K562 (cell line): ENCODE measurements at regions not wholly inside any gene's neighbourhood (a gene's known extent, or its start where the extent isn't known, plus 50 kb on each side); places are given as distances from the start of the nearest gene placed in this dataset.

ENCODE experiments used
- ATAC-seq: fragments of 200-7000 bp; cut with Tn5 transposase; 3 replicates; pipeline ENCODE4 v1.9.1; 2020; ENCODE audit warnings: moderate library complexity
- BruUV-seq: library from RNA; stranded (reverse); fragments of 400-500 nt; replicated peaks from 2 replicates; lab custom pipeline; 2021; lab: Mats Ljungman, UMichigan
- CTCF ChIA-PET: fragments of 300-600 bp; formaldehyde crosslinking; extraction: SDS; loops from one replicate; lab custom pipeline; 2021; ENCODE audit warnings: low intra/inter-chr PET ratio; lab: Yijun Ruan, JAX
- POLR2A ChIA-PET: fragments of 300-600, 350-650 bp; sonication (Branson Sonifier 250); formaldehyde crosslinking; extraction: SDS; loops from one replicate; lab custom pipeline; 2021; ENCODE audit warnings: antibody characterized with exemption, inconsistent platforms; lab: Yijun Ruan, JAX
- DNase-seq, 4 experiments: peaks; one replicate each; pipeline versions ENCODE4 v3.0.0 to v3.0.0-alpha.2; 2011 to 2018; ENCODE audit warnings: low spot score in 3 of 4, mixed read lengths in 3 of 4; ENCODE audit errors: extremely low read depth in 1 of 4
- FAIRE-seq: peaks from 2 replicates; lab custom pipeline; 2011; peaks lifted over from hg19 to GRCh38; lab: Jason Lieb, UNC
- H2AFZ ChIP-seq: 2 replicates; pipeline ENCODE4 v1.6.0; 2011; ENCODE audit warnings: low read depth, low read length, control low read depth, inconsistent platforms
- H3K27ac ChIP-seq: fragments of 200-600 bp; 3 replicates; pipeline ENCODE4 v1.8.0; 2011; ENCODE audit warnings: low read depth, mild to moderate bottlenecking, control low read depth, inconsistent platforms, low read length, moderate library complexity, mixed read lengths; ENCODE audit errors: extremely low read depth
- H3K27me3 ChIP-seq, 2 experiments: fragments of 300-600 bp in 1 of 2; 2 replicates in 1 of 2; 3 replicates in 1 of 2; pipeline versions ENCODE4 v1.6.0 to v1.8.0; 2011; ENCODE audit warnings: inconsistent platforms in 2 of 2, low read length in 2 of 2, mild to moderate bottlenecking in 1 of 2, mixed read lengths in 1 of 2, moderate library complexity in 1 of 2; ENCODE audit not compliant: control insufficient read depth in 2 of 2, insufficient read depth in 2 of 2
- H3K36me3 ChIP-seq: fragments of 300-600 bp; 3 replicates; pipeline ENCODE4 v1.8.0; 2011; ENCODE audit warnings: mild to moderate bottlenecking, low read length, inconsistent platforms; ENCODE audit not compliant: control insufficient read depth, insufficient read depth
- H3K4me1 ChIP-seq, 2 experiments: fragments of 200-600 bp in 1 of 2; replicated peaks in 1 of 2; 2 replicates in 1 of 2; 3 replicates in 1 of 2; pipeline versions ENCODE4 v1.5.1 to v1.8.0; 2011; ENCODE audit warnings: inconsistent platforms in 2 of 2, low read length in 2 of 2, mild to moderate bottlenecking in 1 of 2, mixed read lengths in 1 of 2, moderate library complexity in 1 of 2; ENCODE audit not compliant: control insufficient read depth in 2 of 2, insufficient read depth in 2 of 2
- H3K4me2 ChIP-seq: 2 replicates; pipeline ENCODE4 v1.6.1; 2011; ENCODE audit warnings: low read length, control low read depth, inconsistent platforms, mixed read lengths; ENCODE audit not compliant: insufficient read depth
- H3K4me3 ChIP-seq: fragments of 200-600 bp; sonication (generic), shearing (Covaris generic); 2 replicates; pipeline ENCODE4 v1.5.1; 2016; ENCODE audit warnings: control low read depth, inconsistent platforms
- H3K79me2 ChIP-seq: fragments of 200-600 bp; 3 replicates; pipeline ENCODE4 v1.8.0; 2011; ENCODE audit warnings: low read length, inconsistent platforms; ENCODE audit not compliant: control insufficient read depth, insufficient read depth
- H3K9ac ChIP-seq, 2 experiments: 2 replicates each; pipeline versions ENCODE4 v1.6.0 to v1.6.1; 2011; ENCODE audit warnings: low read depth in 2 of 2, low read length in 2 of 2, control low read depth in 1 of 2, inconsistent platforms in 1 of 2, mild to moderate bottlenecking in 1 of 2, mixed read lengths in 1 of 2; ENCODE audit not compliant: insufficient read depth in 1 of 2
- H3K9me1 ChIP-seq: one replicate; pipeline ENCODE4 v1.6.0; 2011; ENCODE audit warnings: inconsistent platforms, mild to moderate bottlenecking, low read length, moderate library complexity; ENCODE audit not compliant: control insufficient read depth, insufficient read depth
- H3K9me3 ChIP-seq: replicated peaks from 2 replicates; pipeline ENCODE4 v1.5.1; 2011; ENCODE audit warnings: low read depth, low read length, inconsistent platforms; ENCODE audit not compliant: control insufficient read depth, insufficient read depth
- H4K20me1 ChIP-seq: replicated peaks from 2 replicates; pipeline ENCODE4 v1.6.1; 2011; ENCODE audit warnings: low read length, inconsistent platforms, mixed read lengths; ENCODE audit not compliant: control insufficient read depth, insufficient read depth
- CCAR2 ChIP-seq: fragments of 200-400 bp; formaldehyde crosslinking; IDR thresholded peaks from 2 replicates; pipeline ENCODE4 v1.6.1; 2017; ENCODE audit warnings: mild to moderate bottlenecking, low read depth, low read length
- FOXA3 ChIP-seq, 2 experiments: fragments of 450-650 bp in 1 of 2; sonication (generic) in 1 of 2; formaldehyde crosslinking; IDR thresholded peaks in 1 of 2; conservative IDR thresholded peaks in 1 of 2; 2 replicates each; pipeline versions ENCODE4 v1.4.0 to v1.8.0; 2020 to 2022; ENCODE audit warnings: mild to moderate bottlenecking in 2 of 2, missing genetic modification reagents in 1 of 2
- HNRNPLL ChIP-seq: fragments of 200-400 bp; formaldehyde crosslinking; IDR thresholded peaks from 2 replicates; pipeline ENCODE4 v1.6.1; 2017; ENCODE audit warnings: low read length, low read depth, mild to moderate bottlenecking; ENCODE audit not compliant: poor library complexity, severe bottlenecking
- NFIC ChIP-seq: fragments of 450-650 bp; IDR thresholded peaks from 2 replicates; pipeline ENCODE4 v1.6.1; 2017; ENCODE audit warnings: mild to moderate bottlenecking, inconsistent platforms
- NFRKB ChIP-seq: fragments of 450-650 bp; IDR thresholded peaks from 2 replicates; pipeline ENCODE4 v1.6.1; 2016; ENCODE audit warnings: low read depth
- RBM22 ChIP-seq: fragments of 200-400 bp; formaldehyde crosslinking; IDR thresholded peaks from 2 replicates; pipeline ENCODE4 v1.6.1; 2018; ENCODE audit warnings: low read length, low read depth; ENCODE audit not compliant: poor library complexity, severe bottlenecking
- SOX6 ChIP-seq: fragments of 450-650 bp; IDR thresholded peaks from 2 replicates; pipeline ENCODE4 v1.6.1; 2014; ENCODE audit warnings: mild to moderate bottlenecking
- SREBF2 ChIP-seq: sonication (generic); formaldehyde crosslinking; IDR thresholded peaks from 2 replicates; pipeline ENCODE4 v1.4.0; 2020; ENCODE audit warnings: mild to moderate bottlenecking, missing genetic modification reagents
- ZNF143 ChIP-seq: sonication (generic); formaldehyde crosslinking; IDR thresholded peaks from 2 replicates; pipeline ENCODE4 v1.9.0; 2022; ENCODE audit warnings: mild to moderate bottlenecking, missing genetic modification reagents
- ZNF644 ChIP-seq: fragments of 200-800 bp; sonication (Bioruptor generic); IDR thresholded peaks from 2 replicates; pipeline ENCODE4 v1.6.1; 2016; ENCODE audit warnings: low read depth, missing genetic modification characterization, missing compliant biosample characterization
- WGBS: fragments of 100-300 bp; shearing (Covaris generic); methylation state at CpG from one replicate; pipeline ENCODE4 v1.1.6; 2016; ENCODE audit warnings: low coverage, mixed read lengths; ENCODE audit not compliant: insufficient coverage; ENCODE audit errors: missing lambda C conversion rate; 5-methylcytosine and 5-hydroxymethylcytosine counted together
- in situ Hi-C: fragments of 300-500 bp; cut with MboI; formaldehyde crosslinking; loops from 4 replicates; pipeline ENCODE4 v1.15.0; 2018; ENCODE audit warnings: inconsistent platforms, mixed read lengths
- intact Hi-C: fragments of 100-400 bp; cut with micrococcal nuclease; formaldehyde crosslinking; loops from 2 replicates; pipeline ENCODE4 v1.14.2; 2022
- TF ChIP-seq, protein P1 (sequence below): sonication (generic); formaldehyde crosslinking; IDR thresholded peaks from 2 replicates; pipeline ENCODE4 v1.8.1; 2023; ENCODE audit warnings: mild to moderate bottlenecking, missing genetic modification reagents

DNA sequence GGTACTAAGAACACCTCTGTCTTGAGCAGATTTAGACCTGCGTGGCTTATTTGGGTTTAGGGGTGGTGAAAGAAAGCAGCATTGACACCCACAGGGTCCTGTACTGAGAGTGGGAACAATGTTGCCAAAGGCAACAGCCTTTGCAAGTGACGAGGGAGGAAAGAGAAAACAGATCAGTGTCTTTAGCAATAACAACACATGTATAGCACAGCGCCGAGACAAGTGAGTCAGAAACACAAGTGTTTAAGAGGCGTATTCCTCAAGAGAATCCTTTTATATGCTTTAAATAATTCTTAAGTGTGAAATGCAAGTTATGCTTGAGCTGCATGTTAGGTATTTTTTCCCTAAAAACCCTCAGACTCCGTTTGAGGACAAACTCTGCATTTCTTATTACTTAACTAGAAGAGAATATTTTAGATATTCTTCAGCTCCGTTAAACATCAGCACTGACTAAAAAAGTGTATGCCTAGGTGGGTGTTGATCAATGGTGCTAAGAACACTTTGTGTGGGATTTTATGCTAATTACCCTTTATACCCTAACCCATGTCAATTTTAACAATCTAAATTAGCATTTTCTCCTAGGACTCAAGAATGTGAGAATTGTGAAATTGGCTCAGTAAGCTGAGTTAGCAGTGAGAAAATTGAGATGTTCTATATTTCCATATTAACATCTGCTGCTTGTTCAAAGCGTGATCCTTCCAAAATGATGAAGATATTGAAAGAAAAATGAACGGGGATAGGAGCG, 1095.4 kb upstream of the CELF2 start:
- no peak overlapping the region for H3K9ac ChIP-seq
- in situ Hi-C loops, result no loop called here
- CTCF ChIA-PET, result no interaction called here

More for the DNA sequence above, 1095.4 kb upstream of the CELF2 start:
- TF ChIP-seq, protein P1, sequence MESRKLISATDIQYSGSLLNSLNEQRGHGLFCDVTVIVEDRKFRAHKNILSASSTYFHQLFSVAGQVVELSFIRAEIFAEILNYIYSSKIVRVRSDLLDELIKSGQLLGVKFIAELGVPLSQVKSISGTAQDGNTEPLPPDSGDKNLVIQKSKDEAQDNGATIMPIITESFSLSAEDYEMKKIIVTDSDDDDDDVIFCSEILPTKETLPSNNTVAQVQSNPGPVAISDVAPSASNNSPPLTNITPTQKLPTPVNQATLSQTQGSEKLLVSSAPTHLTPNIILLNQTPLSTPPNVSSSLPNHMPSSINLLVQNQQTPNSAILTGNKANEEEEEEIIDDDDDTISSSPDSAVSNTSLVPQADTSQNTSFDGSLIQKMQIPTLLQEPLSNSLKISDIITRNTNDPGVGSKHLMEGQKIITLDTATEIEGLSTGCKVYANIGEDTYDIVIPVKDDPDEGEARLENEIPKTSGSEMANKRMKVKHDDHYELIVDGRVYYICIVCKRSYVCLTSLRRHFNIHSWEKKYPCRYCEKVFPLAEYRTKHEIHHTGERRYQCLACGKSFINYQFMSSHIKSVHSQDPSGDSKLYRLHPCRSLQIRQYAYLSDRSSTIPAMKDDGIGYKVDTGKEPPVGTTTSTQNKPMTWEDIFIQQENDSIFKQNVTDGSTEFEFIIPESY (CRISPR knock-in tag), result no peak
- TF ChIP-seq FOXA3 (CRISPR knock-in tag; conservative IDR thresholded peaks at IDR 0.05 in 1 of 2, IDR thresholded peaks at IDR 0.05 in 1 of 2), result no peak
- no peak for TF ChIP-seq ZNF143 (CRISPR knock-in tag)
- no peak for TF ChIP-seq NFRKB
- TF ChIP-seq CCAR2, result no peak
- TF ChIP-seq SOX6, result no peak
- TF ChIP-seq SREBF2 (CRISPR knock-in tag), result no peak
- TF ChIP-seq ZNF644, result no peak
- TF ChIP-seq NFIC, result no peak
- no peak for TF ChIP-seq RBM22
- no peak for TF ChIP-seq HNRNPLL
- TF ChIP-seq, all 486 proteins: peak for 0
- POLR2A ChIA-PET, result interaction anchor here (1.6 kb wide), 1 partner anchor 9 kb away, joined by 4 read pairs; no protein-coding TSS in a partner anchor
- Histone ChIP-seq H3K79me2 (no peaks in the 10 kb centered on the region), H3K9me3 (no peaks in the 10 kb centered on the region), H2AFZ (no peak overlapping the region), H3K27ac (no peak overlapping the region), H3K36me3 (no peaks in the 10 kb centered on the region), H3K9me1 (no peaks in the 10 kb centered on the region), H3K27me3 (no peaks in the 10 kb centered on the region), H3K4me1 (no peaks in the 10 kb centered on the region), H3K4me2 (no peak overlapping the region), H4K20me1 (no peaks in the 10 kb centered on the region), H3K4me3 (no peak overlapping the region)
- intact Hi-C loops, result no loop called here
- DNase-seq (no peak), ATAC-seq (no peak), FAIRE-seq (no peak)
- no TSS peak for BruUV-seq
- WGBS, result under 1% methylated on average over 10 of the region's 10 CpGs
